ENCODE measurements at regions not wholly inside any gene's neighbourhood (a gene's known extent, or its start where the extent isn't known, plus 50 kb on each side); places are given as distances from the start of the nearest gene placed in this dataset.

- DNase-seq: no peak
- 85 to 89% methylated on average over 9 of the region's 9 CpGs for WGBS, 2 donors
- TF ChIP-seq CTCF (IDR thresholded peaks at IDR 0.05; ENCODE audit: control extremely low read depth, extremely low read depth): no peak
- no peaks in the 10 kb centered on the region for H3K9me3 ChIP-seq (ENCODE audit: control insufficient read depth in 4 of 4, insufficient read depth in 3 of 4, low read length in 3 of 4)
- no peak overlapping the region for H3K4me3 ChIP-seq
- no peak for ATAC-seq (ENCODE audit: insufficient read depth, low FRiP score)
- no peak overlapping the region for H3K27ac ChIP-seq (ENCODE audit: low read depth in 1 of 2, low read length in 1 of 2)
- H3K9ac ChIP-seq (ENCODE audit: insufficient read depth in 1 of 2, low read length in 2 of 2): no peak overlapping the region
- peaks cover 0 to 15% (median 3%) of the 10 kb centered on the region in 5 donors for H3K4me1 ChIP-seq (ENCODE audit: control insufficient read depth in 5 of 5, insufficient read depth in 5 of 5, low read length in 5 of 5)
- H3K36me3 ChIP-seq (ENCODE audit: control insufficient read depth in 4 of 4, insufficient read depth in 4 of 4, low read length in 4 of 4): no peaks in the 10 kb centered on the region
- H3K27me3 ChIP-seq (ENCODE audit: control insufficient read depth in 3 of 3, insufficient read depth in 3 of 3, low read length in 2 of 3): no peaks in the 10 kb centered on the region
Measured at GRCh38 chr11:119909495-119909894, 180.5 kb upstream of the NECTIN1 start.

GRCh38 chr11:119909077-119909476, 180.1 kb upstream of the NECTIN1 start:
- ATAC-seq (ENCODE audit: insufficient read depth, low FRiP score) (no peak), DNase-seq (no peak)
- Histone ChIP-seq H3K9me3 (ENCODE audit: control insufficient read depth in 4 of 4, insufficient read depth in 3 of 4, low read length in 3 of 4) (no peaks in the 10 kb centered on the region), H3K27me3 (ENCODE audit: control insufficient read depth in 3 of 3, insufficient read depth in 3 of 3, low read length in 2 of 3) (no peaks in the 10 kb centered on the region), H3K4me3 (no peak overlapping the region), H3K36me3 (ENCODE audit: control insufficient read depth in 4 of 4, insufficient read depth in 4 of 4, low read length in 4 of 4) (no peaks in the 10 kb centered on the region), H3K4me1 (ENCODE audit: control insufficient read depth in 5 of 5, insufficient read depth in 5 of 5, low read length in 5 of 5) (peaks cover 0 to 15% (median 3%) of the 10 kb centered on the region in 5 donors), H3K9ac (ENCODE audit: insufficient read depth in 1 of 2, low read length in 2 of 2) (no peak overlapping the region), H3K27ac (ENCODE audit: low read depth in 1 of 2, low read length in 1 of 2) (no peak overlapping the region)
- TF ChIP-seq CTCF (IDR thresholded peaks at IDR 0.05; ENCODE audit: control extremely low read depth, extremely low read depth): no peak
- 45 to 90% methylated on average over 1 to 2 of the region's 2 CpGs for WGBS, 2 donors

DNA sequence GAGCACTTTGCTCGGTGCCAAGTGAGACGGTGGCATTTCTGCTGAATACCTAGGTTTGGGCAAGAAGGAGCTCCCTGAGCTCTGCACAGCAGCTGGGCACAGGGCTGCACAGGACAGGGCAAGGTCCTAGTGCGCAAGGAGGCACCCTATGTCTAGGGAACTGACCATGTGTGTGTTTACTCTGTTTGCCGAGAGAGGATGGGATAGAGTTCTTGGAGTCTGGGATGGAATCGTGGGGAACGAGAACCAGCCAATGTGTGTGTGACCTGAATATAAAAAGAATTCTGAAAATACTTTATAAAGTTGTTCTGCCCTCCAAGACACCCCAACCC, 179.5 kb upstream of the NECTIN1 start:
- H3K36me3 ChIP-seq (ENCODE audit: control insufficient read depth in 4 of 4, insufficient read depth in 4 of 4, low read length in 4 of 4): no peaks in the 10 kb centered on the region
- no peak overlapping the region for H3K27ac ChIP-seq (ENCODE audit: low read depth in 1 of 2, low read length in 1 of 2)
- H3K9ac ChIP-seq (ENCODE audit: insufficient read depth in 1 of 2, low read length in 2 of 2): no peak overlapping the region
- peaks cover 0 to 15% (median 3%) of the 10 kb centered on the region in 5 donors for H3K4me1 ChIP-seq (ENCODE audit: control insufficient read depth in 5 of 5, insufficient read depth in 5 of 5, low read length in 5 of 5)
- H3K9me3 ChIP-seq (ENCODE audit: control insufficient read depth in 4 of 4, insufficient read depth in 3 of 4, low read length in 3 of 4): no peaks in the 10 kb centered on the region
- ATAC-seq (ENCODE audit: insufficient read depth, low FRiP score) (no peak), DNase-seq (no peak)
- H3K27me3 ChIP-seq (ENCODE audit: control insufficient read depth in 3 of 3, insufficient read depth in 3 of 3, low read length in 2 of 3): no peaks in the 10 kb centered on the region
- 65 to 77% methylated on average over 6 of the region's 6 CpGs for WGBS, 2 donors
- H3K4me3 ChIP-seq: no peak overlapping the region
- TF ChIP-seq CTCF (IDR thresholded peaks at IDR 0.05; ENCODE audit: control extremely low read depth, extremely low read depth): no peak

DNA sequence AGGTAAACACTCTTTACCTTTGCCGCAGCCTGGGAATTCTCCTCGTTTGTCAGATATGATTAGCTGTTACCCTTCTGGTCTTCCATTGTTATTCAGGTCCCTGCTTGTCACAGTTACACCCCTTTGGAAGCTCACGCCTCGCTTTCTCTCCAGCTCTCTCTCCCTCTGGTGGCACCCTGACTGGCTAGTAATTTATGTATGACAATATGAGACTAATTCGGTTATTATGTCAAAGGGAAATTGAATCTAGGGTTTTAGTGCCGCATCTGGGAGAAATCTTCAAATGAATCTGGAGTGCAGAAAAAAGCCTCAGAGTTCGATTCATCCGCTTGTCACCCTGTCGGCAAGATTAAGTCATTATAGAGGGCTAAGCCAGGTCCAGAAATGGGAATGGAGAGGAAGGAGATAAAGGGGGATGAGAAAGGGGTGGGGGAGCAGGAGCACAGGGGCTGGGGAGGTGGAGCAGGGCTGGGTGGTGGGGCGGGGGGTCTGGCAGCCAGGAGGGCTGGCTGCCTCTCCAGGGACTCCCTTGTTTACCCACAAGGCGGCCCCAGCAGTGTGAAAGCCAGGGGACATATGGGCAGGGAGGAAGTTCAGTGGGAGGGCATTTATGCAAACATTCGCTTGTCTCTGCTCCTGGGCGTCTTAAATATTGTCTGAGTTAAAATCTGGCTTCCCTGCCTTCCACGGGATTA, 179.0 kb upstream of the NECTIN1 start:
- Histone ChIP-seq H3K9me3 (ENCODE audit: control insufficient read depth in 4 of 4, insufficient read depth in 3 of 4, low read length in 3 of 4) (no peaks in the 10 kb centered on the region), H3K9ac (ENCODE audit: insufficient read depth in 1 of 2, low read length in 2 of 2) (no peak overlapping the region), H3K27me3 (ENCODE audit: control insufficient read depth in 3 of 3, insufficient read depth in 3 of 3, low read length in 2 of 3) (no peaks in the 10 kb centered on the region), H3K4me1 (ENCODE audit: control insufficient read depth in 5 of 5, insufficient read depth in 5 of 5, low read length in 5 of 5) (peaks cover 0 to 15% (median 3%) of the 10 kb centered on the region in 5 donors), H3K27ac (ENCODE audit: low read depth in 1 of 2, low read length in 1 of 2) (no peak overlapping the region), H3K36me3 (ENCODE audit: control insufficient read depth in 4 of 4, insufficient read depth in 4 of 4, low read length in 4 of 4) (no peaks in the 10 kb centered on the region), H3K4me3 (no peak overlapping the region)
- TF ChIP-seq CTCF (IDR thresholded peaks at IDR 0.05; ENCODE audit: control extremely low read depth, extremely low read depth): no peak
- ATAC-seq (ENCODE audit: insufficient read depth, low FRiP score) (no peak), DNase-seq (peak; percentile 32 to 48 (median 44))
- WGBS, 2 donors: 44 to 56% methylated on average over 13 to 14 of the region's 14 CpGs

Measured in lung (tissue), 11 donors.